HepG2 (cell line): ENCODE measurements at regions not wholly inside any gene's neighbourhood (a gene's known extent, or its start where the extent isn't known, plus 50 kb on each side); places are given as distances from the start of the nearest gene placed in this dataset.

Source experiments
- ATAC-seq: fragments of 200-7000 bp; cut with Tn5 transposase; 3 replicates; pipeline ENCODE4 v1.9.1; 2020; ENCODE audit warnings: mild to moderate bottlenecking, moderate library complexity
- BruUV-seq: library from RNA; stranded (reverse); fragments of 400-500 nt; replicated peaks from 2 replicates; lab custom pipeline; 2021; lab: Mats Ljungman, UMichigan
- CTCF ChIA-PET: fragments of 300-600 bp; formaldehyde crosslinking; extraction: SDS; loops from one replicate; lab custom pipeline; 2021; ENCODE audit warnings: low total read pairs, inconsistent platforms, low intra/inter-chr PET ratio; lab: Yijun Ruan, JAX
- POLR2A ChIA-PET: fragments of 350-600 bp; sonication (Branson Sonifier 250); formaldehyde crosslinking; loops from one replicate; lab custom pipeline; 2020; ENCODE audit warnings: antibody characterized with exemption, inconsistent platforms; lab: Yijun Ruan, JAX
- DNase-seq: peaks from one replicate; pipeline ENCODE4 v3.0.0-alpha.2; 2015; ENCODE audit warnings: low spot score
- FAIRE-seq: peaks from 3 replicates; lab custom pipeline; 2011; peaks lifted over from hg19 to GRCh38; lab: Jason Lieb, UNC
- H2AFZ ChIP-seq: one replicate; pipeline ENCODE4 v1.6.1; 2011; ENCODE audit warnings: low read length, inconsistent platforms
- H3K27ac ChIP-seq: fragments of 300-600 bp; 3 replicates; pipeline ENCODE4 v1.8.0; 2011; ENCODE audit warnings: mixed run types, mild to moderate bottlenecking, mixed read lengths, low read length, inconsistent platforms; ENCODE audit not compliant: insufficient read depth; ENCODE audit errors: extremely low read length
- H3K27me3 ChIP-seq, 2 experiments: fragments of 200-600 bp in 1 of 2; 2 replicates in 1 of 2; 3 replicates in 1 of 2; pipeline versions ENCODE4 v1.6.0 to v1.8.0; 2011; ENCODE audit warnings: low read length in 2 of 2, mild to moderate bottlenecking in 2 of 2, moderate library complexity in 2 of 2, inconsistent platforms in 1 of 2; ENCODE audit not compliant: insufficient read depth in 2 of 2, control insufficient read depth in 1 of 2
- H3K36me3 ChIP-seq, 2 experiments: fragments of 200-600 bp in 1 of 2; replicated peaks in 1 of 2; 2 replicates in 1 of 2; 3 replicates in 1 of 2; pipeline versions ENCODE4 v1.5.1 to v1.8.0; 2011; ENCODE audit warnings: low read length in 2 of 2, inconsistent platforms in 1 of 2; ENCODE audit not compliant: insufficient read depth in 2 of 2, control insufficient read depth in 1 of 2
- H3K4me1 ChIP-seq: 2 replicates; pipeline ENCODE4 v1.5.1; 2012; ENCODE audit warnings: low read length, inconsistent platforms; ENCODE audit not compliant: insufficient read depth
- H3K4me2 ChIP-seq: 2 replicates; pipeline ENCODE4 v1.6.0; 2011; ENCODE audit warnings: low read depth, low read length, inconsistent platforms
- H3K4me3 ChIP-seq, 3 experiments: fragments of 200-600 bp in 1 of 3; sonication (generic), shearing (Covaris generic) in 1 of 3; replicated peaks in 1 of 3; 2 replicates each; pipeline ENCODE4 v1.5.1; 2011 to 2016; ENCODE audit warnings: low read length in 3 of 3, inconsistent platforms in 2 of 3, low read depth in 2 of 3, mild to moderate bottlenecking in 2 of 3, control low read depth in 1 of 3, mixed read lengths in 1 of 3; ENCODE audit not compliant: insufficient read depth in 1 of 3
- H3K79me2 ChIP-seq: one replicate; pipeline ENCODE4 v1.6.1; 2011; ENCODE audit warnings: low read length, inconsistent platforms; ENCODE audit not compliant: insufficient read depth
- H3K9ac ChIP-seq: 2 replicates; pipeline ENCODE4 v1.6.0; 2011; ENCODE audit warnings: mild to moderate bottlenecking, low read depth, low read length, inconsistent platforms; ENCODE audit not compliant: insufficient read depth
- H3K9me3 ChIP-seq: 2 replicates; pipeline ENCODE4 v1.5.1; 2012; ENCODE audit warnings: mild to moderate bottlenecking, low read length
- H4K20me1 ChIP-seq: 2 replicates; pipeline ENCODE4 v1.6.0; 2011; ENCODE audit warnings: inconsistent platforms, mild to moderate bottlenecking, low read length, moderate library complexity; ENCODE audit not compliant: insufficient read depth
- GLI4 ChIP-seq: sonication (generic); formaldehyde crosslinking; IDR thresholded peaks from 2 replicates; pipeline ENCODE4 v1.5.1; 2020; ENCODE audit warnings: missing genetic modification reagents, mild to moderate bottlenecking, moderate library complexity, borderline replicate concordance
- SMARCC2 ChIP-seq: fragments of 450-650 bp; IDR thresholded peaks from 2 replicates; pipeline ENCODE4 v1.6.1; 2017; ENCODE audit warnings: antibody characterized with exemption, mild to moderate bottlenecking
- SP5 ChIP-seq: IDR thresholded peaks from 2 replicates; pipeline ENCODE4 v1.6.1; 2016; ENCODE audit warnings: low read depth, borderline replicate concordance
- TCF7 ChIP-seq: sonication (generic); IDR thresholded peaks from 2 replicates; pipeline ENCODE4 v1.6.1; 2016; ENCODE audit warnings: antibody characterized with exemption, low read depth
- YEATS2 ChIP-seq: sonication (generic); formaldehyde crosslinking; IDR thresholded peaks from 2 replicates; pipeline ENCODE4 v1.4.0; 2020; ENCODE audit warnings: missing genetic modification reagents, borderline replicate concordance
- ZFP90 ChIP-seq: sonication (generic); formaldehyde crosslinking; IDR thresholded peaks from 2 replicates; pipeline ENCODE4 v1.8.0; 2022; ENCODE audit warnings: missing genetic modification reagents, mild to moderate bottlenecking, inconsistent platforms, borderline replicate concordance
- ZNF10 ChIP-seq: sonication (generic); formaldehyde crosslinking; IDR thresholded peaks from 2 replicates; pipeline ENCODE4 v1.4.0; 2020; ENCODE audit warnings: mild to moderate bottlenecking, low read depth, missing genetic modification reagents, borderline replicate concordance
- ZNF136 ChIP-seq: sonication (generic); formaldehyde crosslinking; IDR thresholded peaks from 2 replicates; pipeline ENCODE4 v1.8.1; 2022; ENCODE audit warnings: low read depth, mild to moderate bottlenecking, moderate library complexity, missing genetic modification reagents
- ZNF274 ChIP-seq: sonication (generic); formaldehyde crosslinking; IDR thresholded peaks from 2 replicates; pipeline ENCODE4 v1.5.1; 2020; ENCODE audit warnings: mild to moderate bottlenecking, missing genetic modification reagents
- ZSCAN25 ChIP-seq: sonication (generic); formaldehyde crosslinking; IDR thresholded peaks from 2 replicates; pipeline ENCODE4 v1.8.0; 2022; ENCODE audit warnings: mild to moderate bottlenecking, missing genetic modification reagents
- WGBS: methylation state at CpG from one replicate; pipeline ENCODE4 v1.1.6; 2017; ENCODE audit warnings: low lambda C conversion rate; 5-methylcytosine and 5-hydroxymethylcytosine counted together
- in situ Hi-C: cut with HindIII; loops from 2 replicates; pipeline ENCODE4 v1.10.0; 2017; ENCODE audit warnings: low pct_unique_long_range_greater_than_20kb; ENCODE audit not compliant: extremely low pct_ligation_motif_present
- intact Hi-C: fragments of 100-400 bp; cut with micrococcal nuclease; formaldehyde crosslinking; loops from one replicate; pipeline ENCODE4 v1.10.0; 2022; ENCODE audit not compliant: unreplicated experiment
- TF ChIP-seq, protein P1 (sequence below): sonication (generic); formaldehyde crosslinking; IDR thresholded peaks from 2 replicates; pipeline ENCODE4 v1.8.0; 2022; ENCODE audit warnings: mild to moderate bottlenecking, missing genetic modification reagents; ENCODE audit not compliant: insufficient replicate concordance
- TF ChIP-seq, protein P2 (sequence below): sonication (generic); formaldehyde crosslinking; IDR thresholded peaks from 2 replicates; pipeline ENCODE4 v1.5.1; 2020; ENCODE audit warnings: mild to moderate bottlenecking, missing genetic modification reagents, borderline replicate concordance
- TF ChIP-seq, protein P3 (sequence below): sonication (generic); formaldehyde crosslinking; IDR thresholded peaks from 2 replicates; pipeline ENCODE4 v1.9.0; 2021; ENCODE audit warnings: missing genetic modification reagents, mild to moderate bottlenecking, borderline replicate concordance
- TF ChIP-seq, protein P4 (sequence below): sonication (generic); formaldehyde crosslinking; IDR thresholded peaks from 2 replicates; pipeline ENCODE4 v1.4.0; 2020; ENCODE audit warnings: mild to moderate bottlenecking, missing genetic modification reagents

DNA sequence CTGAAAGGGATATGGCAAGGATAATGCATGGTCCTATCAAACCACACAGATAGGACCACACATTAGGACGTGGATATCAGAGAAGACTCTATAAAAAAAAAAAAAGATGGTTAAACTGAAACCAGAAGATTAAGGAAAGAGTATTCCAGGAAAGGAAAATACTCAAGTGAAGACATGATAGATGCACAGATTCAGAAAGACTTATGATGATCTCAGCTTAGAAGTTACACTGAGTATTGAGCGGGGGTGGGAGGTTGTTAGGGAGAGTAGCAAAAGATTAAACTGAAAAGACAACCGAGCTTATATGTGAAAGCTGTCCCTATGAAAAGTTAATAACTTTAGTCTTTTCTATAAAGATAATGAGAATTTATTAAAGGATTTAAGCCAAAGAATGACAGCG is 211.0 kb upstream of the EMCN start (continued):
- no peak for TF ChIP-seq ZNF274

DNA sequence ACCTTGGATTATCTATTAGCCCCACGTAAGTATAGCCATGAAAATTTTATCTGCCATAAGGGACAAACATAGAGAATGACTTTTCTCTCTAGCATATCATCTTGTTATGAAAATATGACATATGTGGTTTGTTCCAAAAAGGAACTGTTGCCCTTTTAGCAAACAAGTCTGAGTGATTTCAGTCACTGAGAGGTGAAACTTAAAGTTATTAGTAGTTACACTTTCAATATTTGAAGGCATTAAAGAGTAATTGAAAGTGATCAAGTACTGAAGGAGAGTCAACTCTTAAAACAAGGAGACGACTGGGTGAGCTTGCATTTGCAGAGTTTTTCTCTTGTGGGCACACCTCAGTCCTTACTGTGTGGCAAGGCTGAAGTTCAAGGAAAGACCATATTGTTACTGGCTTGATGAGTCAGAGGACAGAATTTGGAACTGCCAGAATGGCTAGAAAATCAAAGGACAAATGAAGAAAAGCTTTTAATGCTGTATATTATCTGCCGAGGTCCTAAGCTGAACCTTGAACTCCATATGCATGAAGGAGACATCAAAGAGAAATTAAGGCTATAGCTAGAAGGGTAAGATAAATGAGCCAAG is 205.1 kb upstream of the EMCN start:
- DNase-seq (no peak), ATAC-seq (no peak), FAIRE-seq (no peak)
- H3K9me3 ChIP-seq, result no peaks in the 10 kb centered on the region
- H3K4me3 ChIP-seq, result no peak overlapping the region
- TF ChIP-seq, protein P1, sequence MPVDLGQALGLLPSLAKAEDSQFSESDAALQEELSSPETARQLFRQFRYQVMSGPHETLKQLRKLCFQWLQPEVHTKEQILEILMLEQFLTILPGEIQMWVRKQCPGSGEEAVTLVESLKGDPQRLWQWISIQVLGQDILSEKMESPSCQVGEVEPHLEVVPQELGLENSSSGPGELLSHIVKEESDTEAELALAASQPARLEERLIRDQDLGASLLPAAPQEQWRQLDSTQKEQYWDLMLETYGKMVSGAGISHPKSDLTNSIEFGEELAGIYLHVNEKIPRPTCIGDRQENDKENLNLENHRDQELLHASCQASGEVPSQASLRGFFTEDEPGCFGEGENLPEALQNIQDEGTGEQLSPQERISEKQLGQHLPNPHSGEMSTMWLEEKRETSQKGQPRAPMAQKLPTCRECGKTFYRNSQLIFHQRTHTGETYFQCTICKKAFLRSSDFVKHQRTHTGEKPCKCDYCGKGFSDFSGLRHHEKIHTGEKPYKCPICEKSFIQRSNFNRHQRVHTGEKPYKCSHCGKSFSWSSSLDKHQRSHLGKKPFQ (CRISPR knock-in tag), result no peak
- TF ChIP-seq ZNF10 (no peak), SMARCC2 (no peak), TCF7 (no peak), ZFP90 (no peak), SP5 (no peak), ZSCAN25 (no peak), ZNF136 (no peak), YEATS2 (CRISPR knock-in tag) (no peak), GLI4 (CRISPR knock-in tag) (no peak)
- TF ChIP-seq, protein P2, sequence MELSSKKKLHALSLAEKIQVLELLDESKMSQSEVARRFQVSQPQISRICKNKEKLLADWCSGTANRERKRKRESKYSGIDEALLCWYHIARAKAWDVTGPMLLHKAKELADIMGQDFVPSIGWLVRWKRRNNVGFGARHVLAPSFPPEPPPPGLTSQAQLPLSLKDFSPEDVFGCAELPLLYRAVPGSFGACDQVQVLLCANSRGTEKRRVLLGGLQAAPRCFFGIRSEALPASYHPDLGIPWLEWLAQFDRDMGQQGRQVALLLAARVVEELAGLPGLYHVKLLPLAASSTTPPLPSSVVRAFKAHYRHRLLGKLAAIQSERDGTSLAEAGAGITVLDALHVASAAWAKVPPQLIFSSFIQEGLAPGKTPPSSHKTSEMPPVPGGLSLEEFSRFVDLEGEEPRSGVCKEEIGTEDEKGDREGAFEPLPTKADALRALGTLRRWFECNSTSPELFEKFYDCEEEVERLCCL (CRISPR knock-in tag), result no peak
- TF ChIP-seq, protein P3, sequence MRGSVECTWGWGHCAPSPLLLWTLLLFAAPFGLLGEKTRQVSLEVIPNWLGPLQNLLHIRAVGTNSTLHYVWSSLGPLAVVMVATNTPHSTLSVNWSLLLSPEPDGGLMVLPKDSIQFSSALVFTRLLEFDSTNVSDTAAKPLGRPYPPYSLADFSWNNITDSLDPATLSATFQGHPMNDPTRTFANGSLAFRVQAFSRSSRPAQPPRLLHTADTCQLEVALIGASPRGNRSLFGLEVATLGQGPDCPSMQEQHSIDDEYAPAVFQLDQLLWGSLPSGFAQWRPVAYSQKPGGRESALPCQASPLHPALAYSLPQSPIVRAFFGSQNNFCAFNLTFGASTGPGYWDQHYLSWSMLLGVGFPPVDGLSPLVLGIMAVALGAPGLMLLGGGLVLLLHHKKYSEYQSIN (CRISPR knock-in tag), result no peak
- TF ChIP-seq, protein P4, sequence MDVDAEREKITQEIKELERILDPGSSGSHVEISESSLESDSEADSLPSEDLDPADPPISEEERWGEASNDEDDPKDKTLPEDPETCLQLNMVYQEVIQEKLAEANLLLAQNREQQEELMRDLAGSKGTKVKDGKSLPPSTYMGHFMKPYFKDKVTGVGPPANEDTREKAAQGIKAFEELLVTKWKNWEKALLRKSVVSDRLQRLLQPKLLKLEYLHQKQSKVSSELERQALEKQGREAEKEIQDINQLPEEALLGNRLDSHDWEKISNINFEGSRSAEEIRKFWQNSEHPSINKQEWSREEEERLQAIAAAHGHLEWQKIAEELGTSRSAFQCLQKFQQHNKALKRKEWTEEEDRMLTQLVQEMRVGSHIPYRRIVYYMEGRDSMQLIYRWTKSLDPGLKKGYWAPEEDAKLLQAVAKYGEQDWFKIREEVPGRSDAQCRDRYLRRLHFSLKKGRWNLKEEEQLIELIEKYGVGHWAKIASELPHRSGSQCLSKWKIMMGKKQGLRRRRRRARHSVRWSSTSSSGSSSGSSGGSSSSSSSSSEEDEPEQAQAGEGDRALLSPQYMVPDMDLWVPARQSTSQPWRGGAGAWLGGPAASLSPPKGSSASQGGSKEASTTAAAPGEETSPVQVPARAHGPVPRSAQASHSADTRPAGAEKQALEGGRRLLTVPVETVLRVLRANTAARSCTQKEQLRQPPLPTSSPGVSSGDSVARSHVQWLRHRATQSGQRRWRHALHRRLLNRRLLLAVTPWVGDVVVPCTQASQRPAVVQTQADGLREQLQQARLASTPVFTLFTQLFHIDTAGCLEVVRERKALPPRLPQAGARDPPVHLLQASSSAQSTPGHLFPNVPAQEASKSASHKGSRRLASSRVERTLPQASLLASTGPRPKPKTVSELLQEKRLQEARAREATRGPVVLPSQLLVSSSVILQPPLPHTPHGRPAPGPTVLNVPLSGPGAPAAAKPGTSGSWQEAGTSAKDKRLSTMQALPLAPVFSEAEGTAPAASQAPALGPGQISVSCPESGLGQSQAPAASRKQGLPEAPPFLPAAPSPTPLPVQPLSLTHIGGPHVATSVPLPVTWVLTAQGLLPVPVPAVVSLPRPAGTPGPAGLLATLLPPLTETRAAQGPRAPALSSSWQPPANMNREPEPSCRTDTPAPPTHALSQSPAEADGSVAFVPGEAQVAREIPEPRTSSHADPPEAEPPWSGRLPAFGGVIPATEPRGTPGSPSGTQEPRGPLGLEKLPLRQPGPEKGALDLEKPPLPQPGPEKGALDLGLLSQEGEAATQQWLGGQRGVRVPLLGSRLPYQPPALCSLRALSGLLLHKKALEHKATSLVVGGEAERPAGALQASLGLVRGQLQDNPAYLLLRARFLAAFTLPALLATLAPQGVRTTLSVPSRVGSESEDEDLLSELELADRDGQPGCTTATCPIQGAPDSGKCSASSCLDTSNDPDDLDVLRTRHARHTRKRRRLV (CRISPR knock-in tag), result no peak
- ChIA-PET CTCF (no interaction called here), POLR2A (no interaction called here)
- in situ Hi-C loops, result no loop called here
- intact Hi-C loops, result no loop called here
- H4K20me1 ChIP-seq, result no peaks in the 10 kb centered on the region
- no peaks in the 10 kb centered on the region for H3K79me2 ChIP-seq
- no peaks in the 10 kb centered on the region for H3K27me3 ChIP-seq
- no peak overlapping the region for H3K9ac ChIP-seq
- no peaks in the 10 kb centered on the region for H3K36me3 ChIP-seq
- H3K4me2 ChIP-seq, result no peak overlapping the region
- 4% methylated on average over 3 of the region's 3 CpGs for WGBS
- H3K4me1 ChIP-seq, result no peaks in the 10 kb centered on the region
- no TSS peak for BruUV-seq
- H2AFZ ChIP-seq, result no peak overlapping the region
- no peak overlapping the region for H3K27ac ChIP-seq
